GM18519 (cell line): ENCODE measurements at regions not wholly inside any gene's neighbourhood (a gene's known extent, or its start where the extent isn't known, plus 50 kb on each side); places are given as distances from the start of the nearest gene placed in this dataset.

Experiments used
- ATAC-seq: cut with Tn5 transposase; IDR thresholded peaks from one replicate; pipeline ENCODE4 v1.9.1; 2021; ENCODE audit warnings: mild to moderate bottlenecking, moderate library complexity; ENCODE audit not compliant: unreplicated experiment, low FRiP score

- ATAC-seq: no peak
Observed at GRCh38 chr11:32315121-32315520, 120.2 kb downstream of the WT1 start.

DNA sequence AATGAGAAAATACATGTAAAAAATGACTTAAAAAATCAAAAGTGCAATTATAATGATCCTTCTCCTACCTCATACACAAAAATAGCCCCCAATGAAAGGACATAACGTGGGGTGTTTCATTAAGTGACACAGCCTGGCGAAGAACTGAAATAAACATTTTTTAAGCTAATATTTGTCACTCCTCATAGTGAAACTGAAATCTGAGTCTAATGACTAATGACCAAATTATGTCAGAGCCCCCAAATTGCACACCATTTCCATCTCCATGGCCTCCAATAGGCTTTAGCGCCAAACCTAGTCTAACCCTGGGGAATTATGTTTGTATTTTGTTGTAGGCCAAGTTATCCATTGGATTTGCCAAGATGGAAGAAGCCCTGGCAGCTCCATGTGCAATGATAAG, 119.1 kb downstream of the WT1 start:
- no peak for ATAC-seq

GRCh38 chr11:32316858-32317642, 118.3 kb downstream of the WT1 start:
- ATAC-seq: no peak

DNA sequence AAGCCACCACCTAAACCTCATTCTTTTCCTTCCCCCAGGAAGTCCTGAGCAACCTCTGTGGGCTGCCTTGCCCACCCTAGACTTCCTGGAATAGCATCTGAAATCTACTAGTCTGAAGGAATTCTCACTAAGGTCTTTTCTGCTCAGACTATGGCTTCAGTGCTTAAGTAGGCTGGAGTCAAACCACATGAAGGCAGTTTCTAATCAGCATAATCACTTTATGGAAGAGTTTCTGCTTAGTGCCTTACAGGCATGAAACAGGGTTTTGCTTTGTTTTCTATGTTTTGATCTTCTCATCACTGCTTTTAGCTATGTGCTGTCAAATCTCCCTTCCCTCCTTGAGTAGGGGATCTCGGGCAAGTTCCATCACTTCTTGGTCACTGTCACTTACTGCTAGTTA, 117.7 kb downstream of the WT1 start:
- ATAC-seq: no peak

DNA sequence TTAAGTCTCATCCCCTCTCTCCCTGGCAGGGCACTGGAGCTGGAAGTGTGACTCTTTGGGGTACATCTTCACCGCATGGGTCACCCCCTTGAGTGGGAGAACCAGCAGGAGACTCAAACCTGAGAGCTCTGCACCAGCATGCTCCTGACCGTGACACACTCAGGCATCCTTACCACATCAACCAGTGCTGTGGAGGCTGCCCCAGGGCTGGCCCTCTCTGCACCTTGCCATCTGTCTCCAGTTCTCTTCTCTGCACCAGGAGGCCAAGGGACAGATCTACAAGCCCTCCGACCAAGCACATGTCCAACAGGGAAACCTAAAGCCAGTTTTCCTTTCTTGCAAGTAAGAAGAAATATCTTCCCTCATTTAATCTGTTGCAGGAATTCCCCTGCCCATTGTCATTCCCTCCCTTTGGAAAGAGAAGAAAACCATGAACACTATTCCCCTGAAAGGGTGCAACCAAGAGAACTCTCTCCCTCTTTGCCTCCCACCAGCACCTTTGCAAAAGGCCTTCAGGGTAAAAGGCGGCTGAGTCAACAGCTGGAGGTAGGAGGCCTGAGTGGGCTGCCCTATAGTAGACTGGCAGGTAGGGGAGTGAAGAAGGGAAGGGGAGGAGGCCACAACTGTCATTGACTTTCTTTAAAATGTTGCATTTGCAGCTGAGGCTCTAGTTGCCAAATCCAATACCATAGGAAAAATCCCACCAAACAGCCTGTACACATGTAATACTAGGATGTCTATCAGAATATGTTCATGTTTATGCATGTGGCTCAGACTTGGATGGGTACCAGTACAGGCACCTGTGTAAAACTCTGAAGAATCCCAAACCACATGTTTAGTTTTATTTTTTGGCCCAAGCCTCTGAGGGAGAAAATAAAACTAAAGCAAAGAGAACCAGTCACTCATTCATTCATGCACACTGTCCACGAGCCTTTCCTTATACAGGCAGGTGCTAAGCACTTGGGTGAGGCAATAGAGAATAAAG, 117.0 kb downstream of the WT1 start:
- ATAC-seq: no peak

DNA sequence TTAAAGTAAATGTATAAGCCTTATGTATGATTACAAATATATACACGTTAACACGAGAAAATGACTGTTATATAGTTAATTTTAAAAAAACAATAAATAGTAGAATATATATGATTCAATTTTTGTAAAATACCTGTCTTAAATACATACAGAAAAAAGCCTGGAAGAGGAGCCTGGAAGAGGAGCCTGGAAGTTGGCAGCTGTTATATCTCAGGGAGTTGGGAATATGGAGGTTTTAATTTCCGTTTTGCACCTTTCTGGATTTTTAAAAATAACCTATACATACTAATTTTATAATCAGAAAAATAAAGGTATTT, 111.6 kb downstream of the WT1 start:
- no peak for ATAC-seq

- ATAC-seq: no peak
Observed at GRCh38 chr11:32325187-32325586, 110.2 kb downstream of the WT1 start.

DNA sequence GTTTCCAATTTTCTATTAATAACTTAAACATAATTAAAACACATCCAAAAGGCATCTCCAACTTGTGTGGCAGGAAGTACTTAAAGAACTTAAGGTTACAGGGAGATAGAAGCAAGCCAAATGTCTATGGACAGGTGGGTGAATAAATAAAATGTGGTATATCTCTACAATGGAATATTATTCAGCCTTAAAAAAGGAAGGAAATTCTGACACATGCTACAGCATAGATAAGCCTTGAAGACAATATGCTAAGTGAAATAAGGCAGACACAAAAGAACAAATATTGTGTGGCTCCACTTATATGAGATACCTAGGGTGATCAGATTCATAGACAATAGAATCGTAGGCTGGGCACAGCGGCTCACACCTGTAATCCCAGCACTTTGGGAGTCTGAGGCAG, 109.6 kb downstream of the WT1 start:
- ATAC-seq: no peak

- no peak for ATAC-seq
Observed at GRCh38 chr11:32326522-32326921, 108.8 kb downstream of the WT1 start.

DNA sequence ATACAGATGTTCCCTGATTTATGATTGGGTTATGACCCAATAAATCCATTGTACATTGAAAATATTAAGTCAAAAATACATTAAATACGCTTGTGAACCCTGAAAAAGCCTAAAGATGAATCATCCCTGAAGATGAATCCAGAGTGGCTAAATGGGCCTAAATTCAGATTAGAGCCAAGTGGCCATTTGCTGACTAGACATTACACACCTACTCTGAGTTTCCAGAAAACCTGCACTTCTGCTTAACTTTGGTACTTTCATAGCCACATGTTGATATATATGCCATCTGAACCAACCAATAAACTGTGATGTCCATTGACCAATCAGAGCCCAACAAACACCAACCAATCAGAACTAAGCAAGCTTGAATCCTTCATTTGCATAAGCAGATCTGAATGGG, 106.9 kb downstream of the WT1 start:
- ATAC-seq: no peak

DNA sequence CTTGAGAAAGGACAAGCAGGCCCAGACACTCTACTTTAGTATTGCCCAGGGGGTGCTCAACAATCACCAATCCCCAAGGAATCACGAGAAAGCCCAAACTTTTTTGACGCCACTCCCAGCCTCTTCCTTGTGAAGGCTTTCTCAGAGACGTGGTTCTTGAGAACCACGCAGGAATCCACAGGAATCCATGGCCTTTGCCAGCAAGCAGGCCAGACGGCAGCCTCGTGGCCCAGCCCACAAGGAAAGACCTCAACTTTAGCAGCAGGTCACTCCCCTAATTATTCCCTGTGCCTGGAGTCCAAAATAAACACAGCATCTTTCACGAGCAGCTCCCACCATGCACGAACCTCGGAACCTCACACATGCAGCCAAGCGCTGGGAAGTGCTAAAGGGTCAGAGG, 104.2 kb downstream of the WT1 start:
- ATAC-seq: no peak

DNA sequence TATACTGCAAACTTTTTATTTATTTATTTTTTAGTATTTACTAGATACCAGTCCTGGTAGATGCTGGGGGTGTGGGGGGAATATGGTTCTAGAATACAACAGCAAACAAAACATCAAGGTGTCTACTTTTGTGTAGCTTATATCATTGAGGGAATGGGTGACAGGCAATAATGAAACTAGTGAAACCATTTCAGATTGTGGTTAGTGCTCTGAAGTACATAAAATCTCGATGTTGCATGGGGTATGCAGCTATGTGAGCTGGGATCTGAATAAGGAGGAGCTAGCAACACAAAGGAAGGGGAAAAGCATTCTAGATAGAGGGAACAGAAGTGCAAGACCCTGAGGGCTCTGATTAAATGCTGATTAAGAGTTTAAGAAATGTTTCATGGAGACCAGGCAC, 103.5 kb downstream of the WT1 start:
- ATAC-seq: no peak

- ATAC-seq: no peak
Observed at GRCh38 chr11:32332990-32333319, 102.4 kb downstream of the WT1 start.

DNA sequence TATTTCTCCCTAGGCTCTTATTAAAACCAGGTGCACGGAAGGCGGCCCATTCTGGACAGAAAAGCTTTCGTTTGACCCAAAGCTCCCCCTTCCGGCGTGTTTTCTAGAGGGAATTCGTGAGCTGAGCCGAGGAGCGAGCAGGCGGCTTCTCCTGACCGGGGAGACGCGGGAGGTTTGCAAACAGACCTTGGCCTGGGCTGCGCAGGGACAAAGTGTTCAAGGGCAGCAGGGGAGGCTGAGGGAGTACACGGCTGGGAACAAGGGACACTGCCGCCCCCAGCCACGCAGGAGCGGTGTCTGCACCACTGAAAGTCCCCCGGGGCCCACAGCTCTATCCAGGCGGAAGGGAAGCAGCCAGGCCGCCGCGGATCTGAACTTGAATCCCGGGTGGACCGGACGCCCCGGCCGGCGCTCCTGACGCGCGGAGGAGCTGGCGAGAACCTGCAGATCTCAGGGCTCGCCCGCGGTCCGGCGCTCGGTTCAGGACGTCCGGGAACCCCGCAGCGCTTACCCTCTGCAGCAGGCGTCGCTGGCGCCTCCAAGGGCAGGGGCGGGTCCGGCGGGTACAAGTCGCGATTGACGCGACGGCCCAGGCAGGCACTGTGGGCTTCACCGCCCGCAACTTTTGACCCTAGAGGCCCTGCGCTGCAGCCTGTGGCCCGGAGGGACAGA, 101.9 kb downstream of the WT1 start:
- ATAC-seq: no peak

DNA sequence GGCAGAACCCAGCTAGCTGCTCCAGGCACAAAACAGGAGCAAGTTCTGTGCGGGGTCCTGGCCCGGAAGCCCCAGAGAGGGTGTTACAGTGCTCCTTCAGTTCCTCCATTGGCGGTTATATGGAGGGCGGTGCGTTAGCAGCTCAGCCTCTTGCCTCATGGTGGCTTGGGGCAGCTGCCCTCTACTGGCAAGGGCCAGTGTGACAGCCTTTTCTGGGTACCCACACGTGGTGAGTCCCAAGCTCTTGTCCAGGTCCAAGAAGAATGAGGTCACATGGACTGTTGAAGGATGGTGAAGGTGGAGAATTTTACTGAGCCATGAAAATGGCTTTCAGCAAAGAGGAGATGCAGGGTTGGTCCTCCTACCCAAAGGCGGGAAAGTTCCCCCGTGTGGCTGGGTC, 100.5 kb downstream of the WT1 start:
- ATAC-seq: no peak
